ENCODE measurements at regions not wholly inside any gene's neighbourhood (a gene's known extent, or its start where the extent isn't known, plus 50 kb on each side); places are given as distances from the start of the nearest gene placed in this dataset.

DNA sequence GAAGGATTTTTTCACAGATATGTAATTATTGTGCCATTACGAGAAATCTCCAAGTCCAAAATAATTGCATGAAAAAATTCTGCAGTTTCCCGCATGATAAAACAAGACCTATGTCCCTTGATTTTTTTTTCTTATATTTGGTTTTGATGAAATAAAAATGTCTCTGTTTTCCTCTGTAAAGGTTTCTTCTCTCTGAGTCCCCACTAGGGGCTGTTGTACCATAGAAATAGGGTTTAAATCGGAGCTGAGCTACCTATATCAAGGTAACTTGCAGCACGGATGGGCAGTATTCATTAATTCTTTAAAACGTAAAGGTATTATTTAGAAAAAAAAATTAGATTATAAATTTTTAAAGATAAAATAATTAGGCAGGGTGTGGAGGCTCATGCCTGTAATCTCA is 66.6 kb upstream of the IGF1R start:
- no peaks in the 10 kb centered on the region for H3K9me3 ChIP-seq (replicated peaks; ENCODE audit: control insufficient read depth, insufficient read depth, low read depth, low read length)
- FAIRE-seq (no peak), ATAC-seq (no peak), DNase-seq (ENCODE audit: extremely low read depth in 1 of 4, low spot score in 3 of 4) (no peak)
- no peak overlapping the region for H3K9ac ChIP-seq (ENCODE audit: insufficient read depth in 1 of 2, low read depth in 2 of 2, low read length in 2 of 2)
- in situ Hi-C loops (cut with MboI), result no loop called here
- ChIA-PET CTCF (ENCODE audit: low intra/inter-chr PET ratio) (no interaction called here), POLR2A (interaction anchor here (1.0 kb wide), 1 partner anchor 9 kb away, joined by 3 read pairs; no protein-coding TSS in a partner anchor)
- no peaks in the 10 kb centered on the region for H3K79me2 ChIP-seq (ENCODE audit: control insufficient read depth, insufficient read depth, low read length)
- no peaks in the 10 kb centered on the region for H3K9me1 ChIP-seq (ENCODE audit: control insufficient read depth, insufficient read depth, low read length)
- H3K27ac ChIP-seq (ENCODE audit: extremely low read depth, low read depth, low read length), result no peak overlapping the region
- peaks cover 6 to 11% of the 10 kb centered on the region in 2 experiments; a peak in 4 of 5 replicates for H3K27me3 ChIP-seq (ENCODE audit: control insufficient read depth in 2 of 2, insufficient read depth in 2 of 2, low read length in 2 of 2)
- 0% methylated on average over 5 of the region's 5 CpGs for WGBS (ENCODE audit: insufficient coverage, low coverage, missing lambda C conversion rate)
- H3K4me3 ChIP-seq, result no peak overlapping the region
- no peak overlapping the region for H3K4me2 ChIP-seq (ENCODE audit: insufficient read depth, low read length)
- H2AFZ ChIP-seq (ENCODE audit: low read depth, low read length), result no peak overlapping the region
- BruUV-seq (replicated peaks), result no TSS peak
- no peaks in the 10 kb centered on the region for H3K36me3 ChIP-seq (ENCODE audit: control insufficient read depth, insufficient read depth, low read length)
- intact Hi-C loops (cut with micrococcal nuclease), result loop anchor here (5.0 kb wide), 1 partner anchor 81 kb away; no protein-coding TSS in a partner anchor
- H3K4me1 ChIP-seq (replicated peaks in 1 of 2; ENCODE audit: control insufficient read depth in 2 of 2, insufficient read depth in 2 of 2, low read length in 2 of 2), result no peaks in the 10 kb centered on the region
- no peaks in the 10 kb centered on the region for H4K20me1 ChIP-seq (replicated peaks; ENCODE audit: control insufficient read depth, insufficient read depth, low read length)
- no peak for TF ChIP-seq ETS2 (tag; IDR thresholded peaks at IDR 0.05; ENCODE audit: borderline replicate concordance, poor library complexity, severe bottlenecking)
- TF ChIP-seq MECOM (CRISPR knock-in tag; IDR thresholded peaks at IDR 0.05), result no peak
- TF ChIP-seq ZNF699 (CRISPR knock-in tag; IDR thresholded peaks at IDR 0.05; ENCODE audit: insufficient replicate concordance), result no peak
- TF ChIP-seq, protein P1, sequence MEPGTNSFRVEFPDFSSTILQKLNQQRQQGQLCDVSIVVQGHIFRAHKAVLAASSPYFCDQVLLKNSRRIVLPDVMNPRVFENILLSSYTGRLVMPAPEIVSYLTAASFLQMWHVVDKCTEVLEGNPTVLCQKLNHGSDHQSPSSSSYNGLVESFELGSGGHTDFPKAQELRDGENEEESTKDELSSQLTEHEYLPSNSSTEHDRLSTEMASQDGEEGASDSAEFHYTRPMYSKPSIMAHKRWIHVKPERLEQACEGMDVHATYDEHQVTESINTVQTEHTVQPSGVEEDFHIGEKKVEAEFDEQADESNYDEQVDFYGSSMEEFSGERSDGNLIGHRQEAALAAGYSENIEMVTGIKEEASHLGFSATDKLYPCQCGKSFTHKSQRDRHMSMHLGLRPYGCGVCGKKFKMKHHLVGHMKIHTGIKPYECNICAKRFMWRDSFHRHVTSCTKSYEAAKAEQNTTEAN (CRISPR knock-in tag; IDR thresholded peaks at IDR 0.05), result no peak
- TF ChIP-seq FOXM1 (IDR thresholded peaks at IDR 0.05; ENCODE audit: low read depth), result no peak
- no peak for TF ChIP-seq FOXM1 (CRISPR knock-in tag; IDR thresholded peaks at IDR 0.05; ENCODE audit: low read depth)
- TF ChIP-seq, protein P2, sequence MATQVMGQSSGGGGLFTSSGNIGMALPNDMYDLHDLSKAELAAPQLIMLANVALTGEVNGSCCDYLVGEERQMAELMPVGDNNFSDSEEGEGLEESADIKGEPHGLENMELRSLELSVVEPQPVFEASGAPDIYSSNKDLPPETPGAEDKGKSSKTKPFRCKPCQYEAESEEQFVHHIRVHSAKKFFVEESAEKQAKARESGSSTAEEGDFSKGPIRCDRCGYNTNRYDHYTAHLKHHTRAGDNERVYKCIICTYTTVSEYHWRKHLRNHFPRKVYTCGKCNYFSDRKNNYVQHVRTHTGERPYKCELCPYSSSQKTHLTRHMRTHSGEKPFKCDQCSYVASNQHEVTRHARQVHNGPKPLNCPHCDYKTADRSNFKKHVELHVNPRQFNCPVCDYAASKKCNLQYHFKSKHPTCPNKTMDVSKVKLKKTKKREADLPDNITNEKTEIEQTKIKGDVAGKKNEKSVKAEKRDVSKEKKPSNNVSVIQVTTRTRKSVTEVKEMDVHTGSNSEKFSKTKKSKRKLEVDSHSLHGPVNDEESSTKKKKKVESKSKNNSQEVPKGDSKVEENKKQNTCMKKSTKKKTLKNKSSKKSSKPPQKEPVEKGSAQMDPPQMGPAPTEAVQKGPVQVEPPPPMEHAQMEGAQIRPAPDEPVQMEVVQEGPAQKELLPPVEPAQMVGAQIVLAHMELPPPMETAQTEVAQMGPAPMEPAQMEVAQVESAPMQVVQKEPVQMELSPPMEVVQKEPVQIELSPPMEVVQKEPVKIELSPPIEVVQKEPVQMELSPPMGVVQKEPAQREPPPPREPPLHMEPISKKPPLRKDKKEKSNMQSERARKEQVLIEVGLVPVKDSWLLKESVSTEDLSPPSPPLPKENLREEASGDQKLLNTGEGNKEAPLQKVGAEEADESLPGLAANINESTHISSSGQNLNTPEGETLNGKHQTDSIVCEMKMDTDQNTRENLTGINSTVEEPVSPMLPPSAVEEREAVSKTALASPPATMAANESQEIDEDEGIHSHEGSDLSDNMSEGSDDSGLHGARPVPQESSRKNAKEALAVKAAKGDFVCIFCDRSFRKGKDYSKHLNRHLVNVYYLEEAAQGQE (IDR thresholded peaks at IDR 0.05; ENCODE audit: borderline replicate concordance), result no peak
- TF ChIP-seq, protein P2 (CRISPR knock-in tag; IDR thresholded peaks at IDR 0.05; ENCODE audit: low read depth), result no peak
- no peak for TF ChIP-seq GATAD2B (IDR thresholded peaks at IDR 0.05; ENCODE audit: borderline replicate concordance)
- no peak for TF ChIP-seq PURB (CRISPR knock-in tag; IDR thresholded peaks at IDR 0.05; ENCODE audit: low read depth)
- TF ChIP-seq ZNF263 (CRISPR knock-in tag; IDR thresholded peaks at IDR 0.05; ENCODE audit: borderline replicate concordance), result no peak
- TF ChIP-seq WHSC1 (IDR thresholded peaks at IDR 0.05; ENCODE audit: low read length), result no peak
- TF ChIP-seq FOXJ3 (CRISPR knock-in tag; IDR thresholded peaks at IDR 0.05), result no peak
- no peak for TF ChIP-seq CAMTA2 (CRISPR knock-in tag; conservative IDR thresholded peaks at IDR 0.05)
- TF ChIP-seq GATAD2A (IDR thresholded peaks at IDR 0.05), result no peak
- TF ChIP-seq ZNF217 (CRISPR knock-in tag; IDR thresholded peaks at IDR 0.05), result no peak
